GM18499 (cell line): ENCODE measurements at regions not wholly inside any gene's neighbourhood (a gene's known extent, or its start where the extent isn't known, plus 50 kb on each side); places are given as distances from the start of the nearest gene placed in this dataset.
"Not testable (repeated sequence)": the region's sequence is repeated elsewhere in the genome, so short reads cannot be mapped to it uniquely, and the experiment has no call there.

ENCODE experiments used
- ATAC-seq: cut with Tn5 transposase; IDR thresholded peaks from one replicate; pipeline ENCODE4 v1.9.1; 2021; ENCODE audit warnings: moderate number of reproducible peaks; ENCODE audit not compliant: insufficient read depth, unreplicated experiment

DNA sequence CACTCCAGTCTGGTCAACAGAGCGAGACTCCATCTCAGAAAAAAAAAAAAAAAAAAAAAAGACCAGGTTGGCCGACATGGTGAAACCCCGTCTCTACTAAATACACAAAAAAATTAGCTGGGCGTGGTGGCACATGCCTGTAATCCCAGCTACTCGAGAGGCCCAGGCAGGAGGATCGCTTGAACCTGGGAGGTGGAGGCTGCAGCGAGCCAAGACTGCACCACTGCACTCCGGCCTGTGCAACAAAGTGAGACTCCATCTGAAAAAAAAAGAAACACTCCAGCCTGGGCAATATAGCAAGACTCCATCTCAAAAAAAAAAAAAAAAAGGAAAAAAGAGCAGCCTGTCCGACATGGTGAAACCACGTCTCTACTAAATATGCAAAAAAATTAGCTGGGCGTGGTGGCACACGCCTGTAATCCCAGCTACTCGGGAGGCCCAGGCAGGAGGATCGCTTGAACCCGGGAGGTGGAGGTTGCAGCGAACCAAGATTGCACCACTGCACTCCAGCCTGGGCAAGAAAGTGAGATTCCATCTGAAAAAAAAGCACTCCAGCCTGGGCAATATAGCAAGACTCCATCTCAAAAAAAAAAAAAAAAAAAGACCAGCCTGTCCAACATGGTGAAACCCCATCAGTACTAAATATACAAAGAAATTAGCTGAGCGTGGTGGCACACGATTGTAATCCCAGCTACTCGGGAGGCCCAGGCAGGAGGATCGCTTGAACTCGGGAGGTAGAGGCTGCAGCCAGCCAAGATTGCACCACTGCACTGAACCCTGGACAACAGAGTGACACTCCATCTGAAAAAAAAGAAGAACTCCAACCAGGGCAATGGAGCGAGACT is 343.3 kb upstream of the PLGLB2 start:
- ATAC-seq = not testable (repeated sequence)

DNA sequence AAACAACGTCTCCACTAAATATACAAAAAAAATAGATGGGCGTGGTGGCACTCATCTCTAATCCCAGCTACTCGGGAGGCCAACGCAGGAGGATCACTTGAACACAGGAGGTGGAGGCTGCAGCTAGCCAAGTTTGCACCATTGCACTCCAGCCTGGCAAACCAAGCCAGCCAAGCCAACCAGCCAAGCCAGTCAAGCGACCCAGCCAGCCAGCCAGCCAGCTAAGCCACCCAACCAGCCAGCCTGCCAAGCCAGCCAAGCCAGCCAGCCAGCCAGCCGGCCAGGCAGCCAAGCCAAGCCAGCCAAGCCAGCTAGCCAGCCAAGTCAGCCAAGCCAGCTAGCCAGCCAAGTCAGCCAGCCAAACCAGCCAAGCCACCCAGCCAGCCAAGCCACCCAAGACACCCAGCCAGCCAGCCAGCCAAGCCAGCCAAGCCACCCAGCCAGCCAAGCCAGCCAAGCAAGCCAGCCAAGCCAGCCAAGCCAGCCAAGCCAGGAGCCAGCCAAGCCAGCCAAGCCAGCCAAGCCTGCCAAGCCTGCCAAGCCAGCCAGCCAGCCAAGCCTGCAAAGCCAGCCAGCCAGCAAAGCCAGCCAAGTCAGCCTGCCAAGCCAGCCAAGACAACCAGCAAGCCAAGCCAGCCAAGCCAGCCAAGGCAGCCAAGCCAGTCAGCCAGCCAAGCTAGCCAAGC is 342.2 kb upstream of the PLGLB2 start:
- ATAC-seq = not testable (repeated sequence)

DNA sequence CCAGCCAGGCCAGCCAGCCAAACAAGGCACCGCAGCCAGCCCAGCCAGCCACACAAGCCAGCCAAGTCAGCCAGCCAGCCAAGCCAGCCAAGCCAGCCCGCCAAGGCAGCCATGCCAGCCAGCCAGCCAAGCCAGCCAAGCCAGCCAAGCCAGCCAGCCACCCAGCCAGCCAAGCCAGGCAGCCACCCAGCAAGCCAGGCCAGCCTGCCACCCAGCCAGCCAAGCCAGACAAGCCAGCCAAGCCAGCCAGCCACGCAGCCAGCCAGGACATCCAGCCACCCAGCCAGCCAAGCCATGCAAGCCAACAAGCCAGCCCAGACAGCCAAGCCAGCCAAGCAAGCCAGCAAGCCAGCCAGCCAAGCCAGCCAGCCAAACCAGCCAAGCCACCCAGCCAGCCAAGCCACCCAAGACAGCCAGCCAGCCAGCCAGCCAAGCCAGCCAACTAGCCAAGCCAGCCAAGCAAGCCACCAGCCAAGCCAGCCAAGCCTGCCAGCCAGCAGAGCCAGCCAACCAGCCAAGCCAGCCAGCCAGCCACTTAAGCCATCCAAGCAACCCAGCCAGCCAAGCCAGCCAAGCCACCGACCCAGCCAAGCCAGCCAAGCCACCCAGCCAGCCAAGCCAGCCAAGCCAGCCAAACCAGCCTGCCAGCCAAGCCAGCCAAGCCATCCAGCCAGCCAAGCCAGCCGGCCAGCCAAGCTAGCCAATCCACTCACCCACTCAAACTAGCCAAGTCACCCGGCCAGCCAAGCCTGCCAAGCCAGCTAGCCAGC is 341.3 kb upstream of the PLGLB2 start:
- ATAC-seq = not testable (repeated sequence)

DNA sequence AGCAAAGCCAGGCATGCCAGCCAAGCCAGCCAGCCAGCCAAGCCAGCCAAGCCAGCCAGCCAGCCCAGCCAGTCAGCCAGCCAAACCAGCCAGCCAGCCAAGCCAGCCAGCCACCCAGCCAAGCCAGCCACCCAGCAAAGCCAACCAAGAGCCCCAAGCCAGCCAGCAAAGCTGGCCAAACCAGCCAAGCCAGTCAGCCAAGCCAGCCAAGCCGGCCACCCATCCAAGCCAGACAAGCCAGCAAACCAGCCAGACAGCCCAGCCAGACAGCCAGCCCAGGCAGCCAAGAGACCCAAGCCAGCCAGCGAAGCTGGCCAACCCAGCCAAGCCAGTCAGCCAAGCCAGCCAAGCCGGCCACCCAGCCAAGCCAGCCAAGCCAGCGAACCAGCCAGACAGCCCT is 338.3 kb upstream of the PLGLB2 start:
- not testable (repeated sequence) for ATAC-seq

DNA sequence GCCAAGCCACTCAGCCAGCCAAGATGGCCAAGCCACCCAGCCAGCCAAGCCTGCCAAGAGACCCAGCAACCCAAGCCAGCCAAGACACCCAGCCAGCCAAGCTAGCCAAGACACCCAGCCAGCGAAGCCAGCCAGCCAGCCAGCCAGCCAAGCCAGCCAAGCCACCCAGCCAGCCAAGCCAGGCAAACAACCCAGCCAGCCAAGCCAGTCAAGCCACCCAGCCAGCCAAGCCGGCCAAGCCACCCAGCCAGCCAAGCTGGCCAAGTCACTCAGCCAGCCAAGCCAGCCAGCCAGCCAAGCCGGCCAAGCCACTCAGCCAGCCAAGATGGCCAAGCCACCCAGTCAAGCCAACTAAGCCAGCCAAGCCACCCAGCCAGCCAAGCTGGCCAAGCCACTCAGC is 337.5 kb upstream of the PLGLB2 start:
- not testable (repeated sequence) for ATAC-seq

DNA sequence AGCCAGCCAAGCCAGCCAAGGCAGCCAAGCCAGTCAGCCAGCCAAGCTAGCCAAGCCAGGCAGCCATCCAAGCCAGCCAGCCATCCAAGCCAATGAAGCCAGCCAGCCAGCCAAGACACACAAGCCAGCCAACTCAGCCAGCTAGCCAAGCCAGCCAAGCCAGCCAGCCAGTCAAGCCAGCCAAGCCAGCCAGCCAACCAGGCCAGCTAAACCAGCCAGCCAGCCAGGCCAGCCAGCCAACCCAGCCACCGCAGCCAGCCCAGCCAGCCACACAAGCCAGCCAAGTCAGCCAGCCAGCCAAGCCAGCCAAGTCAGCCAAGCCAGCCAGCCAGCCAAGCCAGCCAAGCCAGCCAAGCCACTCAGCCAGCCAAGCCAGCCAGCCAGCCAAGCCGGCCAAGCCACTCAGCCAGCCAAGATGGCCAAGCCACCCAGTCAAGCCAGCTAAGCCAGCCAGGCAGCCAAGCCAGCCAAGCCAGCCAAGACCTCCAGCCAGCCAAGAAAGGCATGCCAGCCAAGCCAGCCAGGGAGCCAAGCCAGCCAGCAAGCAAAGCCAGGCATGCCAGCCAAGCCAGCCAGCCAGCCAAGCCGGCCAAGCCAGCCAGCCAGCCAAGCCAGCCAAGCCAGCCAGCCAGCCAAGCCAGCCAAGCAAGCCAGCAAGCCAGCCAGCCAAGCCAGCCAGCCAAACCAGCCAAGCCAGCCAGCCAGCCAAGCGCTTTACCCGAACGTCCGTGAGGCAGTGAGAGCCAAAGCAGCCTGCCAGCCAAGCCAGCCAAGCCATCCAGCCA is 335.7 kb upstream of the PLGLB2 start:
- ATAC-seq = not testable (repeated sequence)

DNA sequence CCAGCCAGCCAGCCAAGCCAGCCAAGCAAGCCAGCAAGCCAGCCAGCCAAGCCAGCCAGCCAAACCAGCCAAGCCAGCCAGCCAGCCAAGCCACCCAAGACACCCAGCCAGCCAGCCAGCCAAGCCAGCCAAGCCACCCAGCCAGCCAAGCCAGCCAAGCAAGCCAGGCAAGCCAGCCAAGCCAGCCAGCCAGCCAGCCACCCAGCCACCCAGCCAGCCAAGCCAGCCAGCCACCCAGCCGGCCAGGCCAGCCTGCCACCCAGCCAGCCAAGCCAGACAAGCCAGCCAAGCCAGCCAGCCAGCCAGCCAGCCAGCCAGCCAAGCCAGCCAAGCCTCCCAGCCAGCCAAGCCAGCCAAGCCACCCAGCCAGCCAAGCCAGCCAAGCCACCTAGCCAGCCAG is 333.6 kb upstream of the PLGLB2 start:
- ATAC-seq = not testable (repeated sequence)

DNA sequence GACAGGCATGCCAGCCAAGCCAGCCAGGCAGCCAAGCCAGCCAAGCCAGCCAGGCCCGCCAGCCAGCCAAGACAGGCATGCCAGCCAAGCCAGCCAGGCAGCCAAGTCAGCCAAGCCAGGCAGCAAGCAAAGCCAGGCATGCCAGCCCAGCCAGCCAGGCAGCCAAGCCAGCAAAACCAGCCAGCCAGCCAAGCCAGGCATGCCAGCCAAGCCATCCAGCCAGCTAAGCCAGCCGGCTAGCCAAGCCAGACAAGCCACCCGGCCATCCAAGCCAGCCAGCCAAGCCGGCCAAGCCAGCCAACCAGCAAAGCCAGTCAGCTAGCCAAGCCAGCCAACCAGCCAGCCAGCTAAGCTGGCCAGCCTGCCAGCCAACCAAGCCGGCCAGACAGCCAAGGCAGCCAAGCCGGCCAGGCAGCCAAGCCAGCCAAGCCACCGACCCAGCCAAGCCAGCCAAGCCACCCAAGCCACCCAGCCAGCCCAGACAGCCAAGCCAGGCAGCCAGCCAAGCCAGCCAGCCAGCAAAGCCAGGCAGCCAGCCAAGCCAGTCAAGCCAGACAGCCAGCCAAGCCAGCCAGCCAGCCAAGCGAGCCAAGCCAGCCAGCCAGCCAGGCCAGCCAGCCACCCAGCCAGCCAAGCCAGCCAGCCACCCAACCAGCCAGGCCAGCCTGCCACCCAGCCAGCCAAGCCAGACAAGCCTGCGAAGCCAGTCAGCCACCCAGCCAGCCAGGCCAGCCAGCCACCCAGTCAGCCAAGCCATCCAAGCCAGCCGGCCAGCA is 332.9 kb upstream of the PLGLB2 start:
- not testable (repeated sequence) for ATAC-seq

DNA sequence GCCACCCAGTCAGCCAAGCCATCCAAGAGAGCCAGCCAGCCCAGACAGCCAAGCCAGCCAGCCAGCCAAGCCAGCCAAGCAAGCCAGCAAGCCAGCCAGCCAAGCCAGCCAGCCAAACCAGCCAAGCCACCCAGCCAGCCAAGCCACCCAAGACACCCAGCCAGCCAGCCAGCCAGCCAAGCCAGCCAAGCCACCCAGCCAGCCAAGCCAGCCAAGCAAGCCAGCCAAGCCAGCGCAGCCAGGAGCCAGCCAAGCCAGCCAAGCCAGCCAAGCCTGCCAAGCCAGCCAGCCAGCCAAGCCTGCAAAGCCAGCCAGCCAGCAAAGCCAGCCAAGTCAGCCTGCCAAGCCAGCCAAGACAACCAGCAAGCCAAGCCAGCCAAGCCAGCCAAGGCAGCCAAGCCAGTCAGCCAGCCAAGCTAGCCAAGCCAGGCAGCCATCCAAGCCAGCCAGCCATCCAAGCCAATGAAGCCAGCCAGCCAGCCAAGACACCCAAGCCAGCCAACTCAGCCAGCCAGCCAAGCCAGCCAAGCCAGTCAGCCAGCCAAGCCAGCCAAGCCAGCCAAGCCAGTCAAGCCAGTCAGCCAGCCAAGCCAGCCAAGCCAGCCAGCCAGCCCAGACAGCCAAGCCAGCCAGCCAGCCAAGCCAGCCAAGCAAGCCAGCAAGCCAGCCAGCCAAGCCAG is 332.2 kb upstream of the PLGLB2 start:
- not testable (repeated sequence) for ATAC-seq

DNA sequence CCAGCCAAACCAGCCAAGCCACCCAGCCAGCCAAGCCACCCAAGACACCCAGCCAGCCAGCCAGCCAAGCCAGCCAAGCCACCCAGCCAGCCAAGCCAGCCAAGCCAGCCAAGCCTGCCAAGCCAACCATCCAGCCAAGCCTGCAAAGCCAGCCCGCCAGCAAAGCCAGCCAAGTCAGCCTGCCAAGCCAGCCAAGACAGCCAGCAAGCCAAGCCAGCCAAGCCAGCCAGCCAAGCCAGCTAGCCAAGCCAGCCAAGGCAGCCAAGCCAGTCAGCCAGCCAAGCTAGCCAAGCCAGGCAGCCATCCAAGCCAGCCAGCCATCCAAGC is 331.7 kb upstream of the PLGLB2 start:
- not testable (repeated sequence) for ATAC-seq

DNA sequence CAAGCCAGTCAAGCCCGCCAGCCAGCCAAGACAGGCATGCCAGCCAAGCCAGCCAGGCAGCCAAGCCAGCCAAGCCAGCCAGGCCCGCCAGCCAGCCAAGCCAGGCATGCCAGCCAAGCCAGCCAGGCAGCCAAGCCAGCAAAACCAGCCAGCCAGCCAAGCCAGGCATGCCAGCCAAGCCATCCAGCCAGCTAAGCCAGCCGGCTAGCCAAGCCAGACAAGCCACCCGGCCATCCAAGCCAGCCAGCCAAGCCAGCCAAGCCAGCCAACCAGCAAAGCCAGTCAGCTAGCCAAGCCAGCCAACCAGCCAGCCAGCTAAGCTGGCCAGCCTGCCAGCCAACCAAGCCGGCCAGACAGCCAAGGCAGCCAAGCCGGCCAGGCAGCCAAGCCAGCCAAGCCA is 330.7 kb upstream of the PLGLB2 start:
- not testable (repeated sequence) for ATAC-seq

DNA sequence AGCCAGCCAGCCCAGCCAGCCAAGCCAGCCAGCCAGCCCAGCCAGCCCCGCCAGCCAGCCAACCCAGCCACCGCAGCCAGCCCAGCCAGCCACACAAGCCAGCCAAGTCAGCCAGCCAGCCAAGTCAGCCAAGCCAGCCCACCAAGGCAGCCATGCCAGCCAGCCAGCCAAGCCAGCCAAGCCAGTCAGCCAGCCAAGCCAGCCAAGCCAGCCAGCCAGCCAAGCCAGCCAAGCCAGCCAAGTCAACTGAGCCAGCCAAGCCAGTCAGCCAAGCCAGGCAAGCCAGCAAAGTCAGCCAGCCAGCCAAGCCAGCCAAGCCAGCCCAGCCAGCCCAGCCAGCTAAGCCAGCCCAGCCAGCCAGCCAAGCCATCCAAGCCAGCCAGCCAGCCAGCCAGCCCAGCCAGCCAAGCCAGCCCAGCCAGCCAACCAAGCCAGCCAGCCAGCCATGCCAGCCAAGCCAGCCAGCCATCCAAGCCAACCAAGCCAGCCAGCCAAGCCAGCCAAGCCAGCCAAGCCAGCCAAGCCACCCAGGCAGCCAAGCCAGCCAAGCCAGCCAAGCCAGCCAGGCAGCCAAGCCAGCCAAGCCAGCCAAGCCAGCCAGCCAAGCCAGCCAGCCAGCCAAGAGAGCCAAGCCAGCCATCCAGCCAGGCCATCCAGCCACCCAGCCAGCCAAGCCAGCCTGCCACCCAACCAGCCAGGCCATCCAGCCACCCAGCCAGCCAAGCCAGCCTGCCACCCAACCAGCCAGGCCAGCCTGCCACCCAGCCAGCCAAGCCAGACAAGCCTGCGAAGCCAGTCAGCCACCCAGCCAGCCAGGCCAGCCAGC is 329.9 kb upstream of the PLGLB2 start:
- not testable (repeated sequence) for ATAC-seq

DNA sequence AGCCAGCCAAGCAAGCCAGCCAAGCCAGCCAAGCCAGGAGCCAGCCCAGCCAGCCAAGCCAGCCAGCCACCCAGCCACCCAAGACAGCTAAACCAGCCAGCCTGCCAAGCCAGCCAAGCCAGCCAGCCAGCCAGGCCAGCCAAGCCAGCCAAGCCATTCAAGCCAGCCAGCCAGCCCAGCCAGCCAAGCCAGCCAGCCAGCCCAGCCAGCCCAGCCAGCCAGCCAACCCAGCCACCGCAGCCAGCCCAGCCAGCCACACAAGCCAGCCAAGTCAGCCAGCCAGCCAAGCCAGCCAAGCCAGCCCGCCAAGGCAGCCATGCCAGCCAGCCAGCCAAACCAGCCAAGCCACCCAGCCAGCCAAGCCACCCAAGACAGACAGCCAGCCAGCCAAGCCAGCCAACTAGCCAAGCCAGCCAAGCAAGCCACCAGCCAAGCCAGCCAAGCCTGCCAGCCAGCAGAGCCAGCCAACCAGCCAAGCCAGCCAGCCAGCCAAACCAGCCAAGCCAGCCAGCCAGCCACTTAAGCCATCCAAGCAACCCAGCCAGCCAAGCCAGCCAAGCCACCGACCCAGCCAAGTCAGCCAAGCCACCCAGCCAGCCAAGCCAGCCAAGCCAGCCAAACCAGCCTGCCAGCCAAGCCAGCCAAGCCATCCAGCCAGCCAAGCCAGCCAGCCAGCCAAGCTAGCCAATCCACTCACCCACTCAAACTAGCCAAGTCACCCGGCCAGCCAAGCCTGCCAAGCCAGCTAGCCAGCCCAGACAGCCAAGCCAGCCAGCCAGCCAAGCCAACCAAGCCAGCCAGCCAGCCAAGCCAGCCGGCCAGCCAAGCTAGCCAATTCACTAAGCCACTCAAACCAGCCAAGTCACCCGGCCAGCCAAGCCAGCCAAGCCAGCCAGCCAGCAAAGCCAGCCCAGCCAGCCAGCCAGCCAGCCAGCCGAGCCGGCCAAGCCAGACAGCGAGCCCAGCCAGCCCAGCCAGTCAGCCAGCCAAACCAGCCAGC is 328.8 kb upstream of the PLGLB2 start:
- not testable (repeated sequence) for ATAC-seq

DNA sequence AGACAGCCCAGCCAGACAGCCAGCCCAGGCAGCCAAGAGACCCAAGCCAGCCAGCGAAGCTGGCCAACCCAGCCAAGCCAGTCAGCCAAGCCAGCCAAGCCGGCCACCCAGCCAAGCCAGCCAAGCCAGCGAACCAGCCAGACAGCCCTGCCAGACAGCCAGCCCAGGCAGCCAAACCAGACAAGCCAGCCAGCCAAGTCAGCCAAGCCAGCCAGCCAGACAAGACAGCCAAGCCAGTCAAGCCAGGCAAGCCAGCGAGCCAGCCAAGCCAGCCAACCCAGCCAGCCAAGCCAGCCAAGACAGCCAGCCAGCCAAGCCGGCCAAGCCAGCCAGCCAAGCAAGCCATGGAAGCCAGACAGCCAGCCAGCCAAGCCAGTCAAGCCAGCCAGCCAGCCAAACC is 327.9 kb upstream of the PLGLB2 start:
- not testable (repeated sequence) for ATAC-seq

DNA sequence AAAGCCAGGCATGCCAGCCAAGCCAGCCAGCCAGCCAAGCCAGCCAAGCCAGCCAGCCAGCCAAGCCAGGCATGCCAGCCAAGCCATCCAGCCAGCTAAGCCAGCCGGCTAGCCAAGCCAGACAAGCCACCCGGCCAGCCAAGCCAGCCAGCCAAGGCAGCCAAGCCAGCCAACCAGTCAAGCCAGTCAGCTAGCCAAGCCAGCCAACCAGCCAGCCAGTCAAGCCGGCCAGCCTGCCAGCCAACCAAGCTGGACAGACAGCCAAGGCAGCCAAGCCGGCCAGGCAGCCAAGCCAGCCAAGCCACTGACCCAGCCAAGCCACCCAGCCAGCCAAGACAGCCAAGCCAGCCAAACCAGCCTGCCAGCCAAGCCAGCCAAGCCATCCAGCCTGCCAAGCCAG is 326.9 kb upstream of the PLGLB2 start:
- not testable (repeated sequence) for ATAC-seq

DNA sequence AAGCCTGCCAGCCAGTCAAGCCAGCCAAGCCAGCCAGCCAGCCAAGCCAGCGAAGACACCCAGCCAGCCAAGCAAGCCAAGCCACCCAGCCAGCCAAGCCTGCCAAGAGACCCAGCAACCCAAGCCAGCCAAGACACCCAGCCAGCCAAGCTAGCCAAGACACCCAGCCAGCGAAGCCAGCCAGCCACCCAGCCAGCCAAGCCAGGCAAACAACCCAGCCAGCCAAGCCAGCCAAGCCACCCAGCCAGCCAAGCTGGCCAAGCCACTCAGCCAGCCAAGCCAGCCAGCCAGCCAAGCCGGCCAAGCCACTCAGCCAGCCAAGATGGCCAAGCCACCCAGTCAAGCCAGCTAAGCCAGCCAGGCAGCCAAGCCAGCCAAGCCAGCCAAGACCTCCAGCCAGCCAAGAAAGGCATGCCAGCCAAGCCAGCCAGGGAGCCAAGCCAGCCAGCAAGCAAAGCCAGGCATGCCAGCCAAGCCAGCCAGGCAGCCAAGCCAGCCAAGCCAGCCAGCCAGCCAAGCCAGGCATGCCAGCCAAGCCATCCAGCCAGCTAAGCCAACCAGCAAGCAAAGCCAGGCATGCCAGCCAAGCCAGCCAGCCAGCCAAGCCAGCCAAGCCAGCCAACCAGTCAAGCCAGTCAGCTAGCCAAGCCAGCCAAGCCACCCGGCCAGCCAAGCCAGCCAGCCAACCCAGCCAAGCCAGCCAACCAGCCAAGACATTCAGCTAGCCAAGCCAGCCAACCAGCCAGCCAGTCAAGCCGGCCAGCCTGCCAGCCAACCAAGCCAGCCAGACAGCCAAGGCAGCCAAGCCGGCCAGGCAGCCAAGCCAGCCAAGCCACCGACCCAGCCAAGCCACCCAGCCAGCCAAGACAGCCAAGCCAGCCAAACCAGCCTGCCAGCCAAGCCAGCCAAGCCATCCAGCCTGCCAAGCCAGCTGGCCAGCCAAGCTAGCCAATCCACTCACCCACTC is 323.8 kb upstream of the PLGLB2 start:
- not testable (repeated sequence) for ATAC-seq
